ENCODE measurements at regions not wholly inside any gene's neighbourhood (a gene's known extent, or its start where the extent isn't known, plus 50 kb on each side); places are given as distances from the start of the nearest gene placed in this dataset.

DNA sequence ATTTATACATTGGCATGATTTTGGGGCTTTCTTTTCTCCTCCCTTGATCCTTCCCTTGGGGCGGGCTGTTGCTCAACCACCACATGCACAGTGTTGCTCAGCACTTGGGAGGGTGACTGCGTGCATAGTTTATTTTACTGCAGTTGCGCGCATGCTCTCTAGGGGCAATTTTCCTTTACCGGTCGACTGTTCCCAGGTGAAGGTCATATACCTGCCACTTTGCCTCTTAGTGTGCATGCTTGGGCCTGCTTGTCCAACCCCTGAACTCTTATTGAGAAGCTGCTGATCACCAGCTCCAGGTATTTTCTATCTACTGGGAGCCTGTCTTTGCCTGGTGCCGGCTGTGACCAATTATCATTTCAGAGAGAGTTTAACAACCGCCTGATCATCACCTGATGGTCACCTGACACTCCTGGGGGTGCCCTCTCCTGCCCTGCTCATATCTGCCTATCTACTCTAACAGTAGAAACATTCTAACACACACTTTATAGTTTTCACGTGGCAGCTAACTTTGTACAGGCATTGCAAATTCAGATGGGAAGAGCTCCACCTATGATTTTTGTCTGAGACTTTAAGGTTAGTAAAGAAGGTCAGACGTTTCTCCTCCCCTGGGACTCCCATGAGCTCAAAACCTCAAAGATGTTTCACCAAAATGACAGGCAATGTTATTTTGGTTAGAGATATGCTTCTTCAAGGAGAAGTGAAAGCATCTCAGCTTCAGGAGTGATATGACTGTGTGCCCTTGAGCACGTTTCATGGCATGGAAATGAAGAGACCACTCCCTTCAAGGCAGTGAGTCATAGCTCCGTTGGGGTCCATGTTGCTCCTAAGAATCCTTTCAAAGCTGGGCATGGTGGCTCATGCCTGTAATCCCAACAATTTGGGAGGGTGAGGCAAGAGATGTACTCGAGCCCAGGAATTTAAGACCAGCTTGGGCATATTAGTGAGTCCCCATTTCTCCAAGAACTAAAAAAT lies 227.5 kb upstream of the MYLIP start:
- Mint-ChIP-seq H3K4me1 (ENCODE audit: low read depth) (peaks cover 14% of the 10 kb centered on the region), H3K4me3 (no peak overlapping the region), H3K9me3 (no peaks in the 10 kb centered on the region), H3K27ac (peak overlapping the region; percentile 28), H3K27me3 (ENCODE audit: low read depth) (peaks cover 2% of the 10 kb centered on the region), H3K36me3 (ENCODE audit: low read depth) (no peaks in the 10 kb centered on the region)
- CTCF ChIA-PET, result interaction anchor here (0.5 to 2.3 kb wide), 7 partner anchors 9 to 239 kb away, joined by 3 to 8 read pairs (median 4); partner anchors contain the start of gene MYLIP
- intact Hi-C loops (cut with micrococcal nuclease), result loop anchor here (1.0 kb wide), 2 partner anchors 11 to 125 kb away; no protein-coding TSS in a partner anchor
- DNase-seq, result peak; percentile 34

DNA sequence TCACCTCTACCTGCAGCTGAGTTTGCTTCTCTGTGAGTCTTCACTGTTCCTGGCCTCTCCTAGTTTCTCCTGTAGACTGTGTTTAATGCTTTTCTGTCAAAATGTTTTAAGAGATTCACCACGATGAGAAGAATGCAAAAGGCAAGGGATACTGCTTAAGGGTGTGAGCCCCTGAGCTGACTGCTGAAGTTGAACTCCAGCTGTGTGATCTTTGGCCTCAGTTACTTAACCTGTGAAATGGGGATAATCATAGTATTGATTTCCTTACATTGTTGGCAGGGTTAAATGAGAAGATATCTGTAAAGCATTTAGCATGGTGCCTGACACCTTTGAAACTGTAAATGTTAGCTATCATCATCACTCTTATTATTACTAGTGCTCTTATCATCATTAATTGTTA lies 230.2 kb upstream of the MYLIP start:
- no peak overlapping the region for H3K27ac Mint-ChIP-seq
- CTCF ChIA-PET, result interaction anchor here (1.1 kb wide), 1 partner anchor 228 kb away, joined by 3 read pairs; no protein-coding TSS in a partner anchor

DNA sequence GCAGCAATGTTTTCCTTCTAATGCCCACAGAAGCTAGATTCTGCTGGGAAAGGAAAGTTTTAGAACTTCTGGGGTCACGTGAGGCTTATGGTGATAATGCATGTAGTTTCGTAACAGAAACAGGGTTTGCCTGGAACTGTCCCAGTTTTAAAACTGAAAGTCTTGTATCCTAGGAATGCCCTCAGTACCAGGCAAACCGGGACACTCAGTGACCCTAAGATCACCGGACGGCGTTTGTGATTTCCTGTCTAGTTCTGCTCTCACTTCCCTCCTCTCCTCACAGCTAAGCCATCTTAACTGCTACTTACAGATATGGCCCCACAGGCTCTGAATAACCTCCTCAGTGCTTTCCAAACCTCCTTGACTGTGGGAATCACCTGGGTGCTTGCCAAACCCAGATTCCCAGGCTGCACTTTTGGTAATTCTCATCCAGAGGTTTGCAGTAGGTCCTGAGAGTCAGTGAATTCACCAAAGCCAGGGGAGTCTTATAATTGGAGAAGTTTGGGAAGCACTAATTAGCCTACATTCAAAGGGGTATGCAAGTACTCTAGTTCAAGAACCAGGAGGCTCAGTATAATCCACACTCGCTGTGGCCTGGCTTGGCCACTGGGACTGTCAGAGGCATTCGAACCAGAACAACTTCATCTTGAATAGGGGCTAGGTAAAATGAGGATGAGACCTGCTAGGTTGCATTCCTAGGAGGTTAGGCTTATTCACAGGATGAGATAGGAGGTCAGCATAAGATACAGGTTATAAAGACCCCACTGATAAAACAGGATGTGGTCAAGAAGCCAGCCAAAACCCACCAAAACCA lies 231.6 kb upstream of the MYLIP start:
- Mint-ChIP-seq H3K27me3 (ENCODE audit: low read depth) (peaks cover 2% of the 10 kb centered on the region), H3K9me3 (peaks cover 3% of the 10 kb centered on the region), H3K36me3 (ENCODE audit: low read depth) (no peaks in the 10 kb centered on the region), H3K4me3 (no peak overlapping the region), H3K4me1 (ENCODE audit: low read depth) (peaks cover 8% of the 10 kb centered on the region), H3K27ac (no peak overlapping the region)
- no peak for DNase-seq
- CTCF ChIA-PET, result interaction anchor here (0.5 to 2.3 kb wide), 5 partner anchors 14 to 286 kb away, joined by 3 to 10 read pairs (median 3); no protein-coding TSS in a partner anchor
- intact Hi-C loops (cut with micrococcal nuclease), result no loop called here

More for the DNA sequence above, 230.2 kb upstream of the MYLIP start:
- H3K9me3 Mint-ChIP-seq, result no peaks in the 10 kb centered on the region
- H3K4me3 Mint-ChIP-seq, result no peak overlapping the region
- H3K4me1 Mint-ChIP-seq (ENCODE audit: low read depth), result peaks cover 8% of the 10 kb centered on the region
- no peak for DNase-seq
- intact Hi-C loops (cut with micrococcal nuclease), result no loop called here
- peaks cover 4% of the 10 kb centered on the region for H3K27me3 Mint-ChIP-seq (ENCODE audit: low read depth)
- no peaks in the 10 kb centered on the region for H3K36me3 Mint-ChIP-seq (ENCODE audit: low read depth)

DNA sequence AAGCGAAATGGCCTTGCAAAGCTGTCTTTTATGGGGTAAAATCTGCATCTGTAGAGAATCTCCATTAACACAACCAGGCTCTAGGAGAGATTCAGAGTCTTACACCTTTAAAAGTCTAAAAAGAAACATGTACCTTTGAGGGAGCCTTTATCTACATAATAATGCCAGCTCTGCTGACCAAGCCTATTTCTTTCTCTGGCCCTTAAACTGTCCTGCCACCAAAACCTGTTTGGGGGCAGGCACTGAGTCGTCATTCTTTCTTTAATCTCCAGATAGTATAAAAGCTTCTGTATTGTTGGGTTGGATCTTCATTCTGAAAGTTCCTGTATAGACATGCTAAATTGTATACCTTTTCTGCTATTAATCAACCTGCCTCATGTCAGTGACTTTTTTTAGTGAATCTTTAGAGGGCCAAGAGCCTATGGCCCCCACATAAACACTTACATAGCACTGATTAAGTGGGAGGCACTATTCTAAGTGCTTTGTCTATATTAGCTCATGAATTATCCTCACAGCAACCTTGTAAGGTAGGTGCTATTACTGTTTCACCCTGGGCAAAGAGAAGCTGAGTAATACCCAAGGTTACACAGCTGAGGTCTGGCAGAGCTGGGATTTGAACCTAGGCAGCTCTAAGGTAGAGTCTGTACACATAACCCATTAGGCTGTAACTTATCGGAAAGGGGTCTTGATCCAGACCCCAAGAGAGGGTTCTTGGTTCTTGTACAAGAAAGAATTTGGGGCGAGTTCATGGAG lies 232.3 kb upstream of the DTNBP1 start:
- Mint-ChIP-seq H3K9me3 (peaks cover 3% of the 10 kb centered on the region), H3K4me3 (no peak overlapping the region)
- CTCF ChIA-PET, result interaction anchor here (1.0 to 2.3 kb wide), 7 partner anchors 15 to 1205 kb away, joined by 3 to 10 read pairs (median 3); partner anchors contain the start of gene MYLIP

DNA sequence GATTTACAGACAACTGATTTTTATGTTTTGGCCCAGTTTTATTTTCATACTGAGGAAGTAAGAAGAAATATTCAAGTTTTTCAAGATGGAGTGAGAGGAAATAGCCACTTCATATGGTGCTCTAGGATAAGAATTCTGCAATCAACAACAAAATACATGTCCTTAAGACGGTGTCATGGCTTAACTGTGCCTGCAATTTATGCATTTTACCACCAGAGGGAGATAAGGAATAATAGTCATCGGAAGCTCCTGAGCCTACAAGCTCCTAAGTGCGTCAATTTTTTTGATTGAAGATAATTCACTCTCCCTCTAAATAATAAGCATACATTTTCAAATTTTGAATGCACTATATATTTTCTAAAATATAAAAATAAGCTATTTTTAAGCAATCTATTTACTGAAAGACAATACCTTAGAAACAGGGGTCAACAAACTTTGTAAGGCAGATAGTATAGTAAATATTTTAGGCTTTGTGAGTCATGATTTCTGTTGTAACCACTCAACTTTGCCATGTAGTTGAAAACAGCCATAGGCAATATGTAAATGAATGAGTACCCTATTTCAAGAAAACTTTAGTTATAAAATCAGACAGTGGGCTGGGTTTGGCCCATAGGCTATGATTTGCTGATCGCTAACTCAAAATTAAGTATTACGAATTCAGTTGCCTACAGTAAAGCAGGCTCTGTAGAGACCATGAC lies 230.9 kb upstream of the DTNBP1 start:
- H3K36me3 Mint-ChIP-seq (ENCODE audit: low read depth), result no peaks in the 10 kb centered on the region
- no peak overlapping the region for H3K4me3 Mint-ChIP-seq
- peaks cover 3% of the 10 kb centered on the region for H3K9me3 Mint-ChIP-seq
- intact Hi-C loops (cut with micrococcal nuclease), result loop anchor here (1.0 kb wide), 3 partner anchors 13 to 290 kb away; partner anchors contain the start of gene MYLIP
- DNase-seq, result no peak
- peaks cover 2% of the 10 kb centered on the region for H3K27me3 Mint-ChIP-seq (ENCODE audit: low read depth)
- CTCF ChIA-PET, result interaction anchor here (0.7 to 2.3 kb wide), 15 partner anchors 13 to 289 kb away, joined by 3 to 9 read pairs (median 3); partner anchors contain the start of gene MYLIP
- no peaks in the 10 kb centered on the region for H3K4me1 Mint-ChIP-seq (ENCODE audit: low read depth)
- no peak overlapping the region for H3K27ac Mint-ChIP-seq

More for the DNA sequence above, 232.3 kb upstream of the DTNBP1 start:
- H3K27me3 Mint-ChIP-seq (ENCODE audit: low read depth), result peaks cover 2% of the 10 kb centered on the region
- DNase-seq, result no peak
- no peaks in the 10 kb centered on the region for H3K4me1 Mint-ChIP-seq (ENCODE audit: low read depth)
- H3K36me3 Mint-ChIP-seq (ENCODE audit: low read depth), result no peaks in the 10 kb centered on the region
- intact Hi-C loops (cut with micrococcal nuclease), result no loop called here
- no peak overlapping the region for H3K27ac Mint-ChIP-seq

DNA sequence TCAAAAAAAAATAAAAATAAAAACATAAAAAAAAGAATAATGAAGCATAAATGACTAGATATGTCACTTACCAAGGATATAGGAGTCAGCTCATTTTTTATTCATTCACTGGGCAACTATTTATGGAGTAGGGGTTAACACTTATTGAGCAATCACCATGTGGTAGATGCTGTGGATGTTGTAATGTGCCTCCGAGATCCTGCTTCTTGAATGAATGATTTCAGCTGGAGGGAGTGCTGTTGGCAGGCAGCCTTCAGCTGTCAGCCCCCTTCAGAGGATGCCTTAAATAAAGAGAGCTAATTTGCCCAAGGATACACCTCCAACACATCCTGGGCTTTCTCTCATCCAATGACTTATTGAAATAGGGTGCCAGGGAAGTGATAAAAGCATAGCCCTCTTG lies 229.5 kb upstream of the DTNBP1 start:
- H3K27me3 Mint-ChIP-seq (ENCODE audit: low read depth), result peaks cover 2% of the 10 kb centered on the region
- H3K4me3 Mint-ChIP-seq, result no peak overlapping the region
- intact Hi-C loops (cut with micrococcal nuclease), result no loop called here
- H3K36me3 Mint-ChIP-seq (ENCODE audit: low read depth), result no peaks in the 10 kb centered on the region
- H3K9me3 Mint-ChIP-seq, result peaks cover 3% of the 10 kb centered on the region
- no peak for DNase-seq
- no peaks in the 10 kb centered on the region for H3K4me1 Mint-ChIP-seq (ENCODE audit: low read depth)
- no peak overlapping the region for H3K27ac Mint-ChIP-seq
- CTCF ChIA-PET, result interaction anchor here (0.8 to 1.4 kb wide), 3 partner anchors 10 to 314 kb away, joined by 3 to 4 read pairs (median 3); no protein-coding TSS in a partner anchor

DNA sequence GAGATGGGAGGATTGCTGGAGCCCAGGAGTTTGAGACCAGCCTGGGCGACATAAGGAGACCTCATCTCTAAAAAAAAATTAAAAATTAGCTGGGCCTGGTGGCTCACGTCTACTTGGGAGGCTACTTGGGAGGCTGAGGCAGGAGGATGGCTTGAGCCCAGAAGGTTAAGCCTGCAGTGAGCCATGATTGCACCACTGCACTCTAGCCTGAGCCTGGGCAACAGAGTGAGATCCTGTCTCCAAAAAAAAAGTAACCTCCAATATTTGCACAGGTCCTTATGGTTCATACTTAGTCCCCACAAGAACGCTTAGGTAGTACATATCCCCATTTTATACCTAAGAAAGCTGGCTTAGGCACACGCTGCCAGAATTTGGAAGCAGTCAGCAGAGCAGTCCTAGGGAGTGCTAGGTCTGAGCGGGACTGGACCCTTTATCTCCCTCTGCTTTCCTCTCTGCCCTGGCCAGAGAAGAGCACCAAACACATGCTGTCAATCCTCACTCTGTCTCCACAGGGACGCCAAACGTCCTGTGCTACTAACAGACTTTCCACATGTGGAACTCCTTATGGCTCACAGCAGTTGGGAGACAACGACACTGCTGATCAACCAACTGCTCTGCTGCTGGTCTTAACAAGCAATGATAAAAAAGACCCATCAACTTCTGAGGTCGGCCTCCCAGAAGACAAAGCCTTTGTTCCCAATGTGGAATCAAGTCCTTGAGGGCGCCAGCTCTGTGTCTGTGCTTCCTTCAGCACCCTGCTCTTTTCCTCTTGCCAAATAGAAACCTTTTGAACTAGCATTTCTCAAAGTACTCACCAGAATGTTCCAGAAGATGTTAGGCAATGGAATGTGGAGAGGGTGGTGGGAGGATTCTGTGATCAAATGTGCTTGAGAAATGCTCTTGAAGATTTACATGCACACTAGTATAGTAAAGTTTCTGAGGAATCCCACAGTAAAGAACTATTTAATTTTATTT lies 226.3 kb upstream of the DTNBP1 start:
- intact Hi-C loops (cut with micrococcal nuclease), result no loop called here
- no peak overlapping the region for H3K4me3 Mint-ChIP-seq
- CTCF ChIA-PET, result no interaction called here

DNA sequence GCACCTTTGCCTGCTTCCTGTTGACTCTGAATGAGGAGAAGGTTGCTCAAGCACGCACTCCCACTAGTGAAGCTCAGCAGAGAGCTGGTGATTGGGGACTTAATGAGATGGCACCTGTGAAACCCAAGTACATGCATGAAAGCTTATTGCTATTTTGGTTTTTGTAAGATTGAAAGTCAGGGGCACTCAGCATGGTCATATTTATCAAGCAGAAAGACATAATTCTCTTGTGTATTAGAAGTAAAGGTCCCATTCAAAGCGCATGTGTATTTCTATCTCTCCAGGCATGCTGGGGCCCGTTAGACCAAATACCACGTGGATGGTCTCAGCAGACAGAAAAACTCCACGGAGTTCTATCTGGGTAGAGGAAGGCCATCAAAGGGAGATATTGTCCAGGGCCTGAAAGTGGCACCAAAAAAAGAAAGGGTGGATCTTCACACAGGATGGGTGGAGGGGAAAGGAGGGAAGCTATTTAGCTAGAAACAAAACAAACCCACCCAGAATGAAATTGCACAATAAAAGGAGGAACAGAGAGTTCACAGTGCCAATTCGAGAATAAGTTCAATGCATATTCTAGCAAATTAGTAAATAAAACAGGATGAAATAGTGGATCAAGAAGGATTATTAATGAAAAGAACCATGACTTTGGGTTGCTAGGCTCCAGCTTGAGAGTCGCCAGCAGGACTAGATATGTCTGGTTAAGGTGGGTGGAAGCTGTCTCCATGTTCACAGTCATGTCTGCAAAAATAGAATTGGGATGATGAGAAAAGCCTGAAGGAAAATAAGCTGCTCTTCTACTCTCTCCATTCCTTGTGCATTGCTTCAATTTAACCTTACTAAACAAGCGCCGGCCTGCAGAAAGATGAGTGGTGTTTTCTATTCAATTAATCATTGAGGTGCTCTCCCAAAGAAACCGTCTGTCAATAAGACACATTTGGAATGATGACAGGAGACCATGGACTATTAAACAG lies 224.9 kb upstream of the DTNBP1 start:
- H3K27me3 Mint-ChIP-seq (ENCODE audit: low read depth), result no peaks in the 10 kb centered on the region
- no peaks in the 10 kb centered on the region for H3K9me3 Mint-ChIP-seq
- no peaks in the 10 kb centered on the region for H3K36me3 Mint-ChIP-seq (ENCODE audit: low read depth)
- no peak overlapping the region for H3K4me3 Mint-ChIP-seq
- H3K27ac Mint-ChIP-seq, result no peak overlapping the region
- CTCF ChIA-PET, result no interaction called here
- no peak for DNase-seq
- intact Hi-C loops (cut with micrococcal nuclease), result no loop called here
- H3K4me1 Mint-ChIP-seq (ENCODE audit: low read depth), result no peaks in the 10 kb centered on the region

More for the DNA sequence above, 226.3 kb upstream of the DTNBP1 start:
- Mint-ChIP-seq H3K36me3 (ENCODE audit: low read depth) (no peaks in the 10 kb centered on the region), H3K27me3 (ENCODE audit: low read depth) (no peaks in the 10 kb centered on the region), H3K27ac (no peak overlapping the region), H3K4me1 (ENCODE audit: low read depth) (no peaks in the 10 kb centered on the region), H3K9me3 (peaks cover 3% of the 10 kb centered on the region)
- no peak for DNase-seq

DNA sequence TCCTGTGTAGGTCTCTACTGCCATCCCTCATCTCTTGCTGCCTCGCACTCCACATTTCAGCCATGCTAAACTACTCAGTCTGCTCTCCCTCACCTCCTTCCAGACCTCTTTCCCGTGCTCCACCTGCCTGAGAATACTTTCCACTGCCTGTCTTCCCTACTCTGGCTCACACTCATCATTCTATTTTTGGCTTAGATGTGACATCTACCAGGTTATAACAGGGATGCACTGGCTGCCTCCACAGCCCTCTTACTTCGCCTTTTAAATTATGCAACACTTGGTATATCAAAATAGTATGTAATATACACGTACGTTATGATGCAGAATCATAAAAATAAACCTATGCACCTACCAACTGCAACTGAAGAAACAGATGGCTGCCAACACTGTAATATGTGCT lies 222.8 kb upstream of the DTNBP1 start:
- CTCF ChIA-PET, result interaction anchor here (1.5 kb wide), 1 partner anchor 12 kb away, joined by 4 read pairs; no protein-coding TSS in a partner anchor

More for the DNA sequence above, 222.8 kb upstream of the DTNBP1 start:
- Mint-ChIP-seq H3K4me1 (ENCODE audit: low read depth) (peaks cover 7% of the 10 kb centered on the region), H3K27me3 (ENCODE audit: low read depth) (no peaks in the 10 kb centered on the region), H3K27ac (no peak overlapping the region), H3K9me3 (no peaks in the 10 kb centered on the region), H3K36me3 (ENCODE audit: low read depth) (no peaks in the 10 kb centered on the region), H3K4me3 (no peak overlapping the region)
- DNase-seq, result no peak
- intact Hi-C loops (cut with micrococcal nuclease), result no loop called here

All from activated naive CD4-positive, alpha-beta T cell treated with anti-CD3 and anti-CD28 coated beads for 36 hours (primary cell).